ENCODE measurements at regions not wholly inside any gene's neighbourhood (a gene's known extent, or its start where the extent isn't known, plus 50 kb on each side); places are given as distances from the start of the nearest gene placed in this dataset.

- no peak overlapping the region for H3K9ac ChIP-seq (ENCODE audit: extremely low read depth, low read length, poor library complexity, severe bottlenecking)
- H3K9me3 Mint-ChIP-seq, result no peaks in the 10 kb centered on the region
- no peaks in the 10 kb centered on the region for H3K36me3 Mint-ChIP-seq (ENCODE audit: low read depth)
- TF ChIP-seq CTCF (conservative IDR thresholded peaks at IDR 0.05), result no peak
- H3K4me1 Mint-ChIP-seq, result peaks cover 65% of the 10 kb centered on the region
- no peaks in the 10 kb centered on the region for H3K27me3 Mint-ChIP-seq (ENCODE audit: insufficient read depth)
- no peaks in the 10 kb centered on the region for H3K27me3 ChIP-seq (ENCODE audit: control insufficient read depth, insufficient read depth, low read length, poor library complexity, severe bottlenecking)
- H3K27ac Mint-ChIP-seq, result no peak overlapping the region
- no peak for DNase-seq
- no peak overlapping the region for H3K4me3 Mint-ChIP-seq
- no peaks in the 10 kb centered on the region for H3K36me3 ChIP-seq (ENCODE audit: control insufficient read depth, insufficient read depth, low read length)
- 95% methylated on average over 2 of the region's 2 CpGs; no CpG with 5 or more reads in 1 of the 2 experiments for WGBS, 2 experiments (ENCODE audit: insufficient coverage in 1 of 2, insufficient read length in 1 of 2)
- H3K4me1 ChIP-seq (ENCODE audit: control insufficient read depth, insufficient read depth, low read length), result peaks cover 20% of the 10 kb centered on the region
- H3K4me3 ChIP-seq (ENCODE audit: low read length), result no peak overlapping the region
- no peaks in the 10 kb centered on the region for H3K9me3 ChIP-seq (ENCODE audit: control insufficient read depth, low read length)
- no peak overlapping the region for H3K27ac ChIP-seq (ENCODE audit: low read depth, low read length)
Observed at GRCh38 chr9:115210699-115211098, 92.7 kb upstream of the TNC start.

- Histone ChIP-seq H3K9me3 (ENCODE audit: control insufficient read depth, low read length) (no peaks in the 10 kb centered on the region), H3K4me1 (ENCODE audit: control insufficient read depth, insufficient read depth, low read length) (peaks cover 18% of the 10 kb centered on the region), H3K36me3 (ENCODE audit: control insufficient read depth, insufficient read depth, low read length) (no peaks in the 10 kb centered on the region), H3K27ac (ENCODE audit: low read depth, low read length) (no peak overlapping the region), H3K27me3 (ENCODE audit: control insufficient read depth, insufficient read depth, low read length, poor library complexity, severe bottlenecking) (no peaks in the 10 kb centered on the region), H3K9ac (ENCODE audit: extremely low read depth, low read length, poor library complexity, severe bottlenecking) (no peak overlapping the region), H3K4me3 (ENCODE audit: low read length) (no peak overlapping the region)
- no peak for TF ChIP-seq CTCF (conservative IDR thresholded peaks at IDR 0.05)
- no peak overlapping the region for H3K27ac Mint-ChIP-seq
- no peaks in the 10 kb centered on the region for H3K9me3 Mint-ChIP-seq
- H3K27me3 Mint-ChIP-seq (ENCODE audit: insufficient read depth), result no peaks in the 10 kb centered on the region
- no peak overlapping the region for H3K4me3 Mint-ChIP-seq
- WGBS, 2 experiments (ENCODE audit: insufficient coverage in 1 of 2, insufficient read length in 1 of 2), result 86 to 100% methylated on average over 3 of the region's 3 CpGs
- DNase-seq, result no peak
- H3K4me1 Mint-ChIP-seq, result peaks cover 62% of the 10 kb centered on the region
- H3K36me3 Mint-ChIP-seq (ENCODE audit: low read depth), result no peaks in the 10 kb centered on the region
Observed at GRCh38 chr9:115211413-115212124, 93.6 kb upstream of the TNC start.

GRCh38 chr9:115212125-115212605 is 94.2 kb upstream of the TNC start:
- peaks cover 56% of the 10 kb centered on the region for H3K4me1 Mint-ChIP-seq
- TF ChIP-seq CTCF (conservative IDR thresholded peaks at IDR 0.05), result no peak
- H3K36me3 Mint-ChIP-seq (ENCODE audit: low read depth), result no peaks in the 10 kb centered on the region

More at GRCh38 chr9:115212125-115212605, 94.2 kb upstream of the TNC start:
- no peak for DNase-seq
- Histone ChIP-seq H3K27me3 (ENCODE audit: control insufficient read depth, insufficient read depth, low read length, poor library complexity, severe bottlenecking) (no peaks in the 10 kb centered on the region), H3K4me3 (ENCODE audit: low read length) (no peak overlapping the region), H3K9me3 (ENCODE audit: control insufficient read depth, low read length) (no peaks in the 10 kb centered on the region), H3K9ac (ENCODE audit: extremely low read depth, low read length, poor library complexity, severe bottlenecking) (no peak overlapping the region), H3K36me3 (ENCODE audit: control insufficient read depth, insufficient read depth, low read length) (no peaks in the 10 kb centered on the region), H3K27ac (ENCODE audit: low read depth, low read length) (no peak overlapping the region), H3K4me1 (ENCODE audit: control insufficient read depth, insufficient read depth, low read length) (peaks cover 16% of the 10 kb centered on the region)
- Mint-ChIP-seq H3K4me3 (no peak overlapping the region), H3K9me3 (no peaks in the 10 kb centered on the region), H3K27me3 (ENCODE audit: insufficient read depth) (no peaks in the 10 kb centered on the region), H3K27ac (no peak overlapping the region)

Measured in endodermal cell (in vitro differentiated cells).